ENCODE measurements at regions not wholly inside any gene's neighbourhood (a gene's known extent, or its start where the extent isn't known, plus 50 kb on each side); places are given as distances from the start of the nearest gene placed in this dataset.

- TF ChIP-seq, protein P1, sequence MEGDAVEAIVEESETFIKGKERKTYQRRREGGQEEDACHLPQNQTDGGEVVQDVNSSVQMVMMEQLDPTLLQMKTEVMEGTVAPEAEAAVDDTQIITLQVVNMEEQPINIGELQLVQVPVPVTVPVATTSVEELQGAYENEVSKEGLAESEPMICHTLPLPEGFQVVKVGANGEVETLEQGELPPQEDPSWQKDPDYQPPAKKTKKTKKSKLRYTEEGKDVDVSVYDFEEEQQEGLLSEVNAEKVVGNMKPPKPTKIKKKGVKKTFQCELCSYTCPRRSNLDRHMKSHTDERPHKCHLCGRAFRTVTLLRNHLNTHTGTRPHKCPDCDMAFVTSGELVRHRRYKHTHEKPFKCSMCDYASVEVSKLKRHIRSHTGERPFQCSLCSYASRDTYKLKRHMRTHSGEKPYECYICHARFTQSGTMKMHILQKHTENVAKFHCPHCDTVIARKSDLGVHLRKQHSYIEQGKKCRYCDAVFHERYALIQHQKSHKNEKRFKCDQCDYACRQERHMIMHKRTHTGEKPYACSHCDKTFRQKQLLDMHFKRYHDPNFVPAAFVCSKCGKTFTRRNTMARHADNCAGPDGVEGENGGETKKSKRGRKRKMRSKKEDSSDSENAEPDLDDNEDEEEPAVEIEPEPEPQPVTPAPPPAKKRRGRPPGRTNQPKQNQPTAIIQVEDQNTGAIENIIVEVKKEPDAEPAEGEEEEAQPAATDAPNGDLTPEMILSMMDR (IDR thresholded peaks at IDR 0.05) = no peak
- TF ChIP-seq, protein P2, sequence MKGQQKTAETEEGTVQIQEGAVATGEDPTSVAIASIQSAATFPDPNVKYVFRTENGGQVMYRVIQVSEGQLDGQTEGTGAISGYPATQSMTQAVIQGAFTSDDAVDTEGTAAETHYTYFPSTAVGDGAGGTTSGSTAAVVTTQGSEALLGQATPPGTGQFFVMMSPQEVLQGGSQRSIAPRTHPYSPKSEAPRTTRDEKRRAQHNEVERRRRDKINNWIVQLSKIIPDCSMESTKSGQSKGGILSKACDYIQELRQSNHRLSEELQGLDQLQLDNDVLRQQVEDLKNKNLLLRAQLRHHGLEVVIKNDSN (IDR thresholded peaks at IDR 0.05; ENCODE audit: borderline replicate concordance, low read depth) = no peak
- TF ChIP-seq RFX5 (IDR thresholded peaks at IDR 0.05; ENCODE audit: low read length) (no peak), SIN3A (IDR thresholded peaks at IDR 0.05; ENCODE audit: borderline replicate concordance, low read depth, low read length) (no peak), EP300 (IDR thresholded peaks at IDR 0.05; ENCODE audit: borderline replicate concordance in 1 of 2, low read depth in 1 of 2, low read length in 1 of 2) (no peak), POLR2AphosphoS5 (IDR thresholded peaks at IDR 0.05; ENCODE audit: low read depth, low read length) (no peak)
These were observed 94.4 kb upstream of the BMP2 start for GRCh38 chr20:6673071-6673470.

All from SK-N-SH (cell line).